HG02885 (cell line): ENCODE measurements at regions not wholly inside any gene's neighbourhood (a gene's known extent, or its start where the extent isn't known, plus 50 kb on each side); places are given as distances from the start of the nearest gene placed in this dataset.

ENCODE experiments used
- ATAC-seq: cut with Tn5 transposase; IDR thresholded peaks from one replicate; pipeline ENCODE4 v1.9.1; 2021; ENCODE audit warnings: mild to moderate bottlenecking; ENCODE audit not compliant: unreplicated experiment, poor library complexity

- ATAC-seq = no peak
Observed at GRCh38 chr6:132971676-132972075, 157.3 kb downstream of the RPS12 start.

- no peak for ATAC-seq
Observed at GRCh38 chr6:132972254-132972653, 157.9 kb downstream of the RPS12 start.

- no peak for ATAC-seq
Observed at GRCh38 chr6:132972971-132973370, 158.6 kb downstream of the RPS12 start.

GRCh38 chr6:132973514-132973993 is 159.2 kb downstream of the RPS12 start:
- no peak for ATAC-seq

- ATAC-seq = no peak
Observed at GRCh38 chr6:132974122-132974521, 159.8 kb downstream of the RPS12 start.

GRCh38 chr6:132977413-132977812 is 163.0 kb downstream of the RPS12 start:
- no peak for ATAC-seq

- no peak for ATAC-seq
Observed at GRCh38 chr6:132978685-132979084, 164.3 kb downstream of the RPS12 start.

GRCh38 chr6:132993738-132994137 is 179.4 kb downstream of the RPS12 start:
- no peak for ATAC-seq

GRCh38 chr6:132995009-132995408 is 180.6 kb downstream of the RPS12 start:
- ATAC-seq = no peak

- ATAC-seq = no peak
Observed at GRCh38 chr6:132995432-132995831, 181.1 kb downstream of the RPS12 start.

- ATAC-seq = no peak
Observed at GRCh38 chr6:132998418-132998817, 184.0 kb downstream of the RPS12 start.

GRCh38 chr6:133001040-133001565 is 186.7 kb downstream of the RPS12 start:
- ATAC-seq = no peak

- ATAC-seq = no peak
Observed at GRCh38 chr6:133004304-133004884, 190.0 kb downstream of the RPS12 start.

- ATAC-seq = no peak
Observed at GRCh38 chr6:133012774-133013173, 198.4 kb downstream of the RPS12 start.

GRCh38 chr6:133016631-133017030 is 202.3 kb downstream of the RPS12 start:
- ATAC-seq = no peak

- no peak for ATAC-seq
Observed at GRCh38 chr6:133017581-133017980, 203.2 kb downstream of the RPS12 start.

- no peak for ATAC-seq
Observed at GRCh38 chr6:133026705-133027104, 212.3 kb downstream of the RPS12 start.

- ATAC-seq = no peak
Observed at GRCh38 chr6:133033263-133033662, 207.9 kb upstream of the EYA4 start.

- no peak for ATAC-seq
Observed at GRCh38 chr6:133034509-133035206, 206.5 kb upstream of the EYA4 start.

GRCh38 chr6:133040094-133040802 is 200.9 kb upstream of the EYA4 start:
- ATAC-seq = no peak

GRCh38 chr6:133040803-133041419 is 200.2 kb upstream of the EYA4 start:
- ATAC-seq = no peak
